ENCODE measurements at regions not wholly inside any gene's neighbourhood (a gene's known extent, or its start where the extent isn't known, plus 50 kb on each side); places are given as distances from the start of the nearest gene placed in this dataset.

GRCh38 chr13:81539643-81540150 lies 1198.8 kb upstream of the SPRY2 start:
- H3K9me2 ChIP-seq (ENCODE audit: insufficient read depth, low read length): no peaks in the 10 kb centered on the region
- no TSS peak for BruUV-seq (replicated peaks)
- H3K4me1 ChIP-seq (ENCODE audit: insufficient read depth, low read length, poor library complexity, severe bottlenecking): no peaks in the 10 kb centered on the region
- intact Hi-C loops (cut with micrococcal nuclease; ENCODE audit: unreplicated experiment): no loop called here
- no peak overlapping the region for H3K27ac ChIP-seq (ENCODE audit: low read depth, low read length, poor library complexity, severe bottlenecking)
- H2AFZ ChIP-seq (ENCODE audit: low read length): no peak overlapping the region
- DNase-seq (ENCODE audit: low spot score): no peak
- ChIA-PET POLR2A (interaction anchor here (0.8 to 1.6 kb wide), 2 partner anchors 22 to 35 kb away, joined by 3 read pairs; no protein-coding TSS in a partner anchor), CTCF (ENCODE audit: unreplicated experiment) (no interaction called here)
- H3K4me3 ChIP-seq (ENCODE audit: low read depth, low read length, poor library complexity, severe bottlenecking): no peak overlapping the region
- no peaks in the 10 kb centered on the region for H3K9me3 ChIP-seq (ENCODE audit: low read length)
- H3K79me2 ChIP-seq (ENCODE audit: insufficient read depth, low read depth, low read length): no peaks in the 10 kb centered on the region
- no peak overlapping the region for H3K4me2 ChIP-seq (ENCODE audit: low read length)
- H3K36me3 ChIP-seq (ENCODE audit: insufficient read depth, low read length): no peaks in the 10 kb centered on the region
- no peaks in the 10 kb centered on the region for H4K20me1 ChIP-seq (ENCODE audit: insufficient read depth, low read length)
- TF ChIP-seq EZH2phosphoT487 (IDR thresholded peaks at IDR 0.05; ENCODE audit: borderline replicate concordance, low read depth, low read length): no peak
- TF ChIP-seq CTCF (conservative IDR thresholded peaks at IDR 0.05; ENCODE audit: low read length): no peak

DNA sequence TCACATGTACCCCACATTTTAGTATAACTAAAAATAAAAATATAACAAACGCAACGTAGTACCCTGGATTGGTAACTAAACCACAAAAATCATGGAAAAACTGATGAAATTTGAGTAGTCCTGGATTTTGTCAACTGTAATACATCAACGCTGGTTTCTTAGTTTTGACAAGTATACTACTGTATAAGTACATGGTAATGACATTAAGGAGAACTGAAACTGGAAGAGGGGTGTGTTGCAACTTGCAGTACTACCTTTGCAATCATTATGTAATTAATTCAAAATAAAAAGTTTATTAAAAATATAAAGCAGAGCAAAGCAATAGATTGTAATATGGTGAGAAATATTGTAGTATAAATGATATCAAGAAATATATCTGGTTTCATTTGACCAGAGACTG lies 1158.0 kb upstream of the SPRY2 start:
- Histone ChIP-seq H3K79me2 (ENCODE audit: insufficient read depth, low read depth, low read length) (no peaks in the 10 kb centered on the region), H3K36me3 (ENCODE audit: insufficient read depth, low read length) (no peaks in the 10 kb centered on the region), H3K9me3 (ENCODE audit: low read length) (0 out of 2 replicates have a peak, but pooled peaks cover 3% of the 10 kb centered on the region), H3K4me1 (ENCODE audit: insufficient read depth, low read length, poor library complexity, severe bottlenecking) (no peaks in the 10 kb centered on the region), H2AFZ (ENCODE audit: low read length) (no peak overlapping the region), H3K4me2 (ENCODE audit: low read length) (no peak overlapping the region), H4K20me1 (ENCODE audit: insufficient read depth, low read length) (no peaks in the 10 kb centered on the region), H3K9me2 (ENCODE audit: insufficient read depth, low read length) (no peaks in the 10 kb centered on the region), H3K27ac (ENCODE audit: low read depth, low read length, poor library complexity, severe bottlenecking) (no peak overlapping the region), H3K4me3 (ENCODE audit: low read depth, low read length, poor library complexity, severe bottlenecking) (no peak overlapping the region)
- ChIA-PET CTCF (ENCODE audit: unreplicated experiment) (no interaction called here), POLR2A (no interaction called here)
- intact Hi-C loops (cut with micrococcal nuclease; ENCODE audit: unreplicated experiment): no loop called here
- DNase-seq (ENCODE audit: low spot score): no peak
- TF ChIP-seq EZH2phosphoT487 (IDR thresholded peaks at IDR 0.05; ENCODE audit: borderline replicate concordance, low read depth, low read length): no peak
- TF ChIP-seq CTCF (conservative IDR thresholded peaks at IDR 0.05; ENCODE audit: low read length): no peak
- BruUV-seq (replicated peaks): no TSS peak

DNA sequence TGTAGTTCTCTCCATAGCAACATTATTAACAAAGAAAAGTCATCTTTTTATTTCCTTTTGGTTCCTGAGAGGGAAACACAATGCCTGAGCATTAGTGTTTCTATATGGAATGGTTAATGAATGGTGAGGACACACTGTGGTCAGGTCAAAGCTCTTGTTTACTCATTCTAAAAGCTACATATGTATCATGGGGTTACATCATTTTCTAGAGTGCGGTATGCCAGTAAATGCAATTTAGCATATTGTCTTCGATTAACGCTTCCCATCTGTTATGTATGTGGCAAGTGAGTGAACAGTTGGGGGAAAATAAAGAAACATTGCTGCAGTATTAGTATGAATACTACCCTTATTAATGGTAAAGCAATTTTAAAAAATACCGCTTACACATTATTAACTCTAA lies 1152.2 kb upstream of the SPRY2 start:
- BruUV-seq (replicated peaks): no TSS peak
- no peaks in the 10 kb centered on the region for H3K9me2 ChIP-seq (ENCODE audit: insufficient read depth, low read length)
- no peak overlapping the region for H2AFZ ChIP-seq (ENCODE audit: low read length)
- H4K20me1 ChIP-seq (ENCODE audit: insufficient read depth, low read length): no peaks in the 10 kb centered on the region
- H3K4me3 ChIP-seq (ENCODE audit: low read depth, low read length, poor library complexity, severe bottlenecking): no peak overlapping the region
- 0 out of 2 replicates have a peak, but pooled peaks cover 6% of the 10 kb centered on the region for H3K9me3 ChIP-seq (ENCODE audit: low read length)
- no peaks in the 10 kb centered on the region for H3K4me1 ChIP-seq (ENCODE audit: insufficient read depth, low read length, poor library complexity, severe bottlenecking)
- POLR2A ChIA-PET: interaction anchor here (1.0 kb wide), 1 partner anchor 260 kb away, joined by 3 read pairs; no protein-coding TSS in a partner anchor
- H3K4me2 ChIP-seq (ENCODE audit: low read length): no peak overlapping the region
- no peak for DNase-seq (ENCODE audit: low spot score)
- no peaks in the 10 kb centered on the region for H3K36me3 ChIP-seq (ENCODE audit: insufficient read depth, low read length)
- no peaks in the 10 kb centered on the region for H3K79me2 ChIP-seq (ENCODE audit: insufficient read depth, low read depth, low read length)
- CTCF ChIA-PET (ENCODE audit: unreplicated experiment): no interaction called here
- no peak for TF ChIP-seq CTCF (conservative IDR thresholded peaks at IDR 0.05; ENCODE audit: low read length)
- TF ChIP-seq EZH2phosphoT487 (IDR thresholded peaks at IDR 0.05; ENCODE audit: borderline replicate concordance, low read depth, low read length): no peak
- intact Hi-C loops (cut with micrococcal nuclease; ENCODE audit: unreplicated experiment): no loop called here
- H3K27ac ChIP-seq (ENCODE audit: low read depth, low read length, poor library complexity, severe bottlenecking): no peak overlapping the region
